Neural cell (in vitro differentiated cells): ENCODE measurements at regions not wholly inside any gene's neighbourhood (a gene's known extent, or its start where the extent isn't known, plus 50 kb on each side); places are given as distances from the start of the nearest gene placed in this dataset.

Experiments
- H2AFZ ChIP-seq: fragments of 200-600, 300-800 bp; sonication (generic), shearing (Covaris generic); 2 replicates; pipeline ENCODE4 v1.6.0; 2014; ENCODE audit warnings: low read depth, mild to moderate bottlenecking, antibody characterized with exemption, low read length, moderate library complexity
- H3F3A ChIP-seq: fragments of 200-600 bp; shearing (Covaris generic); 2 replicates; pipeline ENCODE4 v1.6.1; 2016; ENCODE audit warnings: mild to moderate bottlenecking, moderate library complexity, mixed read lengths, antibody characterized with exemption, low read length; ENCODE audit not compliant: insufficient read depth, poor library complexity, severe bottlenecking
- H3K27ac ChIP-seq: fragments of 200-600, 300-800 bp; sonication (generic), shearing (Covaris generic); 2 replicates; pipeline ENCODE4 v1.5.1; 2014; ENCODE audit warnings: mild to moderate bottlenecking, low read length, moderate library complexity
- H3K27me3 ChIP-seq: fragments of 300-800, 200-600 bp; sonication (generic), shearing (Covaris generic); 2 replicates; pipeline ENCODE4 v1.6.0; 2014; ENCODE audit warnings: mild to moderate bottlenecking, low read depth, low read length, moderate library complexity; ENCODE audit not compliant: insufficient read depth
- H3K36me3 ChIP-seq: fragments of 300-800, 200-600 bp; sonication (generic), shearing (Covaris generic); 2 replicates; pipeline ENCODE4 v1.5.1; 2014; ENCODE audit warnings: mild to moderate bottlenecking, antibody characterized with exemption, low read length, moderate library complexity; ENCODE audit not compliant: insufficient read depth
- H3K4me2 ChIP-seq: fragments of 300-800, 200-600 bp; sonication (generic), shearing (Covaris generic); 2 replicates; pipeline ENCODE4 v1.6.0; 2014; ENCODE audit warnings: mild to moderate bottlenecking, low read length
- H3K4me3 ChIP-seq: fragments of 300-800, 200-600 bp; sonication (generic), shearing (Covaris generic); 2 replicates; pipeline ENCODE4 v1.5.1; 2014; ENCODE audit warnings: mild to moderate bottlenecking, low read length, moderate library complexity
- H3K79me2 ChIP-seq: fragments of 200-600 bp; shearing (Covaris generic); replicated peaks from 2 replicates; pipeline ENCODE4 v1.6.0; 2014; ENCODE audit warnings: mild to moderate bottlenecking, low read length, moderate library complexity; ENCODE audit not compliant: insufficient read depth
- H3K9ac ChIP-seq: fragments of 300-800, 200-600 bp; sonication (generic), shearing (Covaris generic); 2 replicates; pipeline ENCODE4 v1.6.1; 2016; ENCODE audit warnings: mild to moderate bottlenecking, low read length, mixed read lengths
- H3K9me2 ChIP-seq: fragments of 200-600 bp; shearing (Covaris generic); 2 replicates; pipeline ENCODE4 v1.6.1; 2016; ENCODE audit warnings: mild to moderate bottlenecking, low read length, mixed read lengths; ENCODE audit not compliant: insufficient read depth
- H3K9me3 ChIP-seq: fragments of 200-600, 300-800 bp; sonication (generic), shearing (Covaris generic); 2 replicates; pipeline ENCODE4 v1.6.1; 2016; ENCODE audit warnings: mild to moderate bottlenecking, mixed run types, low read length, moderate library complexity, mixed read lengths
- H4K20me1 ChIP-seq: fragments of 200-600 bp; shearing (Covaris generic); 2 replicates; pipeline ENCODE4 v1.6.1; 2016; ENCODE audit warnings: mild to moderate bottlenecking, mixed run types; ENCODE audit not compliant: insufficient read depth
- CTCF ChIP-seq: fragments of 450-650 bp; IDR thresholded peaks from 2 replicates; pipeline ENCODE4 v1.5.1; 2014; ENCODE audit warnings: antibody characterized with exemption, mild to moderate bottlenecking, moderate library complexity; ENCODE audit not compliant: poor library complexity, severe bottlenecking
- EP300 ChIP-seq: fragments of 450-650 bp; conservative IDR thresholded peaks from 2 replicates; pipeline ENCODE4 v1.6.1; 2014; ENCODE audit warnings: antibody characterized with exemption, mild to moderate bottlenecking, moderate library complexity; ENCODE audit not compliant: poor library complexity, severe bottlenecking
- EZH2 ChIP-seq: fragments of 200-600, 300-800 bp; shearing (Covaris generic), sonication (generic); IDR thresholded peaks from 2 replicates; pipeline ENCODE4 v1.6.1; 2014; ENCODE audit warnings: antibody characterized with exemption, low read length, borderline replicate concordance, mild to moderate bottlenecking; ENCODE audit not compliant: insufficient read depth, poor library complexity, severe bottlenecking
- MXI1 ChIP-seq: fragments of 450-650 bp; conservative IDR thresholded peaks from 2 replicates; pipeline ENCODE4 v1.6.1; 2014; ENCODE audit warnings: antibody characterized with exemption, mild to moderate bottlenecking; ENCODE audit not compliant: poor library complexity, severe bottlenecking
- POLR2AphosphoS5 ChIP-seq: IDR thresholded peaks from 2 replicates; pipeline ENCODE4 v1.6.1; 2012
- RAD21 ChIP-seq: fragments of 450-650 bp; conservative IDR thresholded peaks from 2 replicates; pipeline ENCODE4 v1.6.1; 2014; ENCODE audit warnings: antibody characterized with exemption, mild to moderate bottlenecking, moderate library complexity
- REST ChIP-seq: IDR thresholded peaks from 2 replicates; pipeline ENCODE4 v1.6.1; 2012; ENCODE audit warnings: borderline replicate concordance
- SMC3 ChIP-seq: fragments of 450-650 bp; conservative IDR thresholded peaks from 2 replicates; pipeline ENCODE4 v1.6.1; 2014; ENCODE audit warnings: antibody characterized with exemption, mild to moderate bottlenecking, moderate library complexity; ENCODE audit not compliant: poor library complexity
- TAF1 ChIP-seq: IDR thresholded peaks from 2 replicates; pipeline ENCODE4 v1.6.1; 2012; ENCODE audit warnings: low read depth

GRCh38 chr13:85666356-85666755, 132.9 kb downstream of the SLITRK6 start:
- Histone ChIP-seq H2AFZ (no peak overlapping the region), H3K27me3 (no peaks in the 10 kb centered on the region), H3K4me3 (no peak overlapping the region), H3F3A (no peaks in the 10 kb centered on the region), H3K9me2 (no peaks in the 10 kb centered on the region), H3K79me2 (no peaks in the 10 kb centered on the region), H3K4me2 (no peak overlapping the region), H3K9me3 (no peaks in the 10 kb centered on the region), H4K20me1 (no peaks in the 10 kb centered on the region), H3K9ac (no peak overlapping the region), H3K27ac (no peak overlapping the region), H3K36me3 (no peaks in the 10 kb centered on the region)
- TF ChIP-seq TAF1 = no peak
- TF ChIP-seq EZH2 = no peak
- TF ChIP-seq REST = no peak
- no peak for TF ChIP-seq MXI1
- TF ChIP-seq EP300 = no peak
- no peak for TF ChIP-seq SMC3
- no peak for TF ChIP-seq RAD21

GRCh38 chr13:85665286-85665685, 133.9 kb downstream of the SLITRK6 start:
- peak overlapping the region; percentile 67 for H3K27ac ChIP-seq
- H3K9me2 ChIP-seq = no peaks in the 10 kb centered on the region
- no peak overlapping the region for H3K9ac ChIP-seq
- no peaks in the 10 kb centered on the region for H3F3A ChIP-seq
- no peak for TF ChIP-seq SMC3
- no peak for TF ChIP-seq REST
- no peak for TF ChIP-seq CTCF
- TF ChIP-seq EP300 = no peak
- TF ChIP-seq POLR2AphosphoS5 = no peak
- TF ChIP-seq RAD21 = no peak
- TF ChIP-seq TAF1 = no peak
- TF ChIP-seq MXI1 = no peak
- no peak for TF ChIP-seq EZH2
- H3K79me2 ChIP-seq = no peaks in the 10 kb centered on the region
- no peaks in the 10 kb centered on the region for H4K20me1 ChIP-seq
- no peak overlapping the region for H3K4me3 ChIP-seq
- H2AFZ ChIP-seq = no peak overlapping the region
- H3K4me2 ChIP-seq = no peak overlapping the region
- no peaks in the 10 kb centered on the region for H3K9me3 ChIP-seq
- H3K36me3 ChIP-seq = no peaks in the 10 kb centered on the region
- H3K27me3 ChIP-seq = no peaks in the 10 kb centered on the region
